Activated CD8-positive, alpha-beta T cell treated with anti-CD3 and anti-CD28 coated beads, Interleukin-2, amount 10 ng/mL, durations not matched to agents 7 days and 5 days (primary cell): ENCODE measurements at regions not wholly inside any gene's neighbourhood (a gene's known extent, or its start where the extent isn't known, plus 50 kb on each side); places are given as distances from the start of the nearest gene placed in this dataset.
"Not testable (repeated sequence)": the region's sequence is repeated elsewhere in the genome, so short reads cannot be mapped to it uniquely, and the experiment has no call there.

Source experiments
- ATAC-seq: fragments of 150-1000 bp; cut with Tn5 transposase; one replicate; pipeline ENCODE4 v1.10.0; 2021; ENCODE audit warnings: moderate library complexity
- CTCF ChIA-PET: fragments of 350-600 bp; sonication (Branson Sonifier 250); formaldehyde crosslinking; loops from one replicate; lab custom pipeline; 2021; ENCODE audit warnings: antibody characterized with exemption; lab: Charles Lee
- POLR2A ChIA-PET: fragments of 350-600 bp; sonication (Branson Sonifier 250); formaldehyde crosslinking; loops from one replicate; lab custom pipeline; 2021; ENCODE audit warnings: antibody characterized with exemption; lab: Charles Lee
- DNase-seq: peaks from one replicate; pipeline ENCODE4 v3.0.0-alpha.2; 2020
- H3K27ac Mint-ChIP-seq: one replicate; pipeline ENCODE4 v1.8.0; 2021; ENCODE audit warnings: mild to moderate bottlenecking, mixed read lengths
- H3K27me3 Mint-ChIP-seq: one replicate; pipeline ENCODE4 v1.8.0; 2021; ENCODE audit warnings: low read depth, mixed read lengths
- H3K36me3 Mint-ChIP-seq: one replicate; pipeline ENCODE4 v1.8.0; 2021; ENCODE audit warnings: low read depth, mixed read lengths
- H3K4me1 Mint-ChIP-seq: one replicate; pipeline ENCODE4 v1.8.0; 2021; ENCODE audit warnings: low read depth, mixed read lengths
- H3K4me3 Mint-ChIP-seq: one replicate; pipeline ENCODE4 v1.8.0; 2021; ENCODE audit warnings: mild to moderate bottlenecking, mixed read lengths
- H3K9me3 Mint-ChIP-seq: one replicate; pipeline ENCODE4 v1.8.0; 2022; ENCODE audit warnings: mixed read lengths; ENCODE audit not compliant: insufficient read depth

DNA sequence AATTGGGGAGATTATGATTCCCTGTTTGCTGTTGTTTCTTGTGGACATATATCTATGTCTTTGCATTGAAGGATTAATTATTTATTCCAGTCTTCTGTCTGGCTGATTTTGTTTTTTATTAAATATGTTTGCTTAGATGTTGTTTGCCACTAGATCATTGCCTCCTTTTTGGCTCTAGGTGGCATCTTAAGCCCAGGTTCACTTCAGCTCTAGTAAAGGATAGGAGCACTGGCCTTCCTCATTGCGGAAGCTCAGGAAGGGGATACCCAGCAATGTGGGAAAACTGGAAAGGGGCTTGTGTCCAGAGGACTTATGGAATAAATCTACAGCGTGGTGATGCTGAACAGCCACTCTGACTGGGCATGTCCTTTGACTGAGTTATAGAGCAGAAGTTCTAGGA, 821.6 kb downstream of the PDCD6IP start:
- H3K27me3 Mint-ChIP-seq = no peaks in the 10 kb centered on the region
- H3K36me3 Mint-ChIP-seq = no peaks in the 10 kb centered on the region
- ChIA-PET POLR2A (no interaction called here), CTCF (no interaction called here)
- H3K4me3 Mint-ChIP-seq = no peak overlapping the region
- H3K27ac Mint-ChIP-seq = no peak overlapping the region
- DNase-seq = no peak
- no peaks in the 10 kb centered on the region for H3K4me1 Mint-ChIP-seq
- peaks cover 13% of the 10 kb centered on the region for H3K9me3 Mint-ChIP-seq
- no peak for ATAC-seq

DNA sequence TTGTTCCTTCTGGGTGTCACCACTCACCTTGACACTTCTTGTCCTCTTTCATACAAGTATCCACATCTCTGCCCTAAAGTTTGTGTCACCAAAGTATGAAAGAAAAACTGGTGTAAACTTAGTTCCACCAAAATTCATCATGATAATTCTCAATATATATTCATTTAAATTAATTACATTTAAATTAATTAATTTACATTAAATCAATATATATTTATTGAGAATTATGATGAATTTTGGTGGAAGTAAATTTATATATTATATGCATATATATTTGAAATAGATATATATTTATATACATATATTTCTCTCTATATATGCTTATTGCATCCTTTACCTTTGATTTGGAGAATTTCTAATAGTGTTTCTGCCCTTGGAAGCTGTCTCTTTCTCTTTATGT, 828.3 kb downstream of the PDCD6IP start:
- Mint-ChIP-seq H3K4me3 (no peak overlapping the region), H3K36me3 (no peaks in the 10 kb centered on the region), H3K9me3 (peaks cover under 1% of the 10 kb centered on the region), H3K4me1 (no peaks in the 10 kb centered on the region), H3K27me3 (no peaks in the 10 kb centered on the region), H3K27ac (no peak overlapping the region)
- DNase-seq = no peak
- no peak for ATAC-seq
- CTCF ChIA-PET = no interaction called here
- POLR2A ChIA-PET = no interaction called here

- no peak for ATAC-seq
- CTCF ChIA-PET = no interaction called here
- Mint-ChIP-seq H3K27ac (no peak overlapping the region), H3K36me3 (no peaks in the 10 kb centered on the region), H3K4me1 (no peaks in the 10 kb centered on the region), H3K27me3 (no peaks in the 10 kb centered on the region), H3K4me3 (no peak overlapping the region), H3K9me3 (no peaks in the 10 kb centered on the region)
- POLR2A ChIA-PET = no interaction called here
- no peak for DNase-seq
Measured at GRCh38 chr3:34634939-34635338, 836.5 kb downstream of the PDCD6IP start.

GRCh38 chr3:34635352-34635850, 837.0 kb downstream of the PDCD6IP start:
- H3K36me3 Mint-ChIP-seq = no peaks in the 10 kb centered on the region
- H3K4me1 Mint-ChIP-seq = no peaks in the 10 kb centered on the region
- no peaks in the 10 kb centered on the region for H3K9me3 Mint-ChIP-seq
- CTCF ChIA-PET = no interaction called here
- no peak for DNase-seq
- H3K4me3 Mint-ChIP-seq = no peak overlapping the region
- no peak overlapping the region for H3K27ac Mint-ChIP-seq
- no peaks in the 10 kb centered on the region for H3K27me3 Mint-ChIP-seq
- POLR2A ChIA-PET = no interaction called here
- no peak for ATAC-seq

GRCh38 chr3:34646911-34647460, 848.6 kb downstream of the PDCD6IP start:
- H3K27ac Mint-ChIP-seq = no peak overlapping the region

DNA sequence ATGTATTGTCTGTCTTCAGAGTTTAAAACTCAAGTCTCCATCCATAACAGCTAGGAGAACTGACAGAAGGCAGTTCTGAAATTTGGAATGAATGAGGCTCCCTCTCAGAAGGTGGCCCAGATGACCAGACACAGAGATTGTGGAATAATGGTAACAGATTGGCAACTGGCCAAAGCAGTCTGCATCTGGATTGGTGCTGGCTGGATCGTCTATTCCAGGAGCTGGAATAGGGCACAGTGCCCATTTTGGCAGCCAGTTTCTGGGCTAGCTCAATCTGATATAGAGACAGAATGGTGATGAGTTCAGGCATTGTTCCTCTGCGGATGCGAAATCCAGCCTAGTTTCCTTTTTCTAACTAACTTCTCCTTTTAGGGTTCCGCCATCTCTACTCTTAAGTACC, 851.7 kb downstream of the PDCD6IP start:
- H3K4me3 Mint-ChIP-seq = no peak overlapping the region

More at GRCh38 chr3:34646911-34647460, 848.6 kb downstream of the PDCD6IP start:
- Mint-ChIP-seq H3K4me3 (no peak overlapping the region), H3K9me3 (peaks cover 9% of the 10 kb centered on the region), H3K27me3 (no peaks in the 10 kb centered on the region), H3K4me1 (no peaks in the 10 kb centered on the region), H3K36me3 (no peaks in the 10 kb centered on the region)
- CTCF ChIA-PET = no interaction called here
- ATAC-seq = no peak
- DNase-seq = no peak
- POLR2A ChIA-PET = no interaction called here

DNA sequence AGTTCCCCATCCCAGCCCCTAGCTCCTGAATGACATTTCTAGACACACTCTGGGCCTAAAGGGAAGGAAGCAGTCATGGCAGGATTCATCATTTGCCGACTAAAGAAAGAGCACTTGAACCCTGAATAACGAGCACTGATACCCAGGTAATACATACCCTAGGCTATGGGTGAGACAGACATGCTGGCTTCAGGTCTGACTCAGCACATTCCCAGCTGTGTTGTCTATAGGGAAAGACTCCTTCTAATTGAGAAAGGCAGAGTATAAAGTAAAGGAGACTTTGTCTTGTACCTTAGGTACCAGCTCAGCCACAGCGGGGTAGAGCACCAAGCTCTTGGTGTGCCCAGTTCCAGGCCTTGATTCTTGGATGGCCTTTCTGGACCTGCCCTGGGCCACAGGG, 870.5 kb downstream of the PDCD6IP start:
- no peaks in the 10 kb centered on the region for H3K27me3 Mint-ChIP-seq
- H3K36me3 Mint-ChIP-seq = no peaks in the 10 kb centered on the region
- no peak overlapping the region for H3K27ac Mint-ChIP-seq
- ChIA-PET CTCF (no interaction called here), POLR2A (no interaction called here)
- no peak overlapping the region for H3K4me3 Mint-ChIP-seq
- no peaks in the 10 kb centered on the region for H3K9me3 Mint-ChIP-seq
- DNase-seq (no peak), ATAC-seq (no peak)
- H3K4me1 Mint-ChIP-seq = no peaks in the 10 kb centered on the region

More for the DNA sequence above, 851.7 kb downstream of the PDCD6IP start:
- no peaks in the 10 kb centered on the region for H3K9me3 Mint-ChIP-seq
- POLR2A ChIA-PET = no interaction called here
- ATAC-seq = no peak
- CTCF ChIA-PET = no interaction called here
- no peaks in the 10 kb centered on the region for H3K4me1 Mint-ChIP-seq
- no peaks in the 10 kb centered on the region for H3K27me3 Mint-ChIP-seq
- DNase-seq = no peak
- no peak overlapping the region for H3K27ac Mint-ChIP-seq
- no peaks in the 10 kb centered on the region for H3K36me3 Mint-ChIP-seq

- H3K36me3 Mint-ChIP-seq = no peaks in the 10 kb centered on the region
- H3K27me3 Mint-ChIP-seq = no peaks in the 10 kb centered on the region
- no peak overlapping the region for H3K4me3 Mint-ChIP-seq
- H3K9me3 Mint-ChIP-seq = no peaks in the 10 kb centered on the region
- POLR2A ChIA-PET = no interaction called here
- DNase-seq = no peak
- no peak for ATAC-seq
- CTCF ChIA-PET = no interaction called here
- H3K4me1 Mint-ChIP-seq = no peaks in the 10 kb centered on the region
- no peak overlapping the region for H3K27ac Mint-ChIP-seq
Measured at GRCh38 chr3:34669490-34669889, 871.1 kb downstream of the PDCD6IP start.

DNA sequence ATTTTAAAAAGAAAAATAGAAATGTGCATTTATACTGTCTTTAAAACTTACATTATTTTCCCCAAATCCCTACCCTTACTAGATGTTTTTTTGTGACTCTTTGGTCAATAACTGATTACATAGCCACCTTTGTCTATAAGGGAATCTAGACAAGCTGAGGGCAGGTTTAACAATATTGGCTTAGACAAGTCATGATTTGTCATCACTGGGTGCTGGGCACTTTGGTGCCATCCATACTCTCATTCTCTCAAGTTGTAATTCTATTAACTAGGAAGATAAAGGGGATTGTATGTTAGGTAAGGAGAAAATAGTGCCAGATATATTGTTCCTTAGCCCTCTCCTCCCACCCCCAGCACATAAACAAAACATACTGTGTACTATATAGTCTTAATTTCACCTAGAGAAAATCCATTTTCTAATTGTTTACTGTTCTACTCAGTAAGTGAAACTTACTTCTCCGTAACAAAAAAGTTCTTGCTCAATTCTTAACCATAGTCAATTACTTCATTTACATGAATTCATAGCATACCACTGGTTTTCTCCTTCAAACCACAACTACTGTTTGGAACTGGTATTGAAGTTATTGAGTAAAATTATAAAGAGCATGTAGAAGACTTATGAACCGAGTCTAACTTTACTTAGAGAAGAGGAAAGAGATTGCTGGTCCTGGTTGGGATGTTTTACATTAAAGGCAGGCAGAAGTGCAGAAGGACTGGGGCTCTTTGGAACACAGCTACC, 877.1 kb downstream of the PDCD6IP start:
- Mint-ChIP-seq H3K9me3 (no peaks in the 10 kb centered on the region), H3K36me3 (no peaks in the 10 kb centered on the region), H3K4me1 (no peaks in the 10 kb centered on the region), H3K27ac (no peak overlapping the region), H3K27me3 (no peaks in the 10 kb centered on the region), H3K4me3 (no peak overlapping the region)
- DNase-seq (no peak), ATAC-seq (no peak)
- ChIA-PET POLR2A (no interaction called here), CTCF (no interaction called here)

DNA sequence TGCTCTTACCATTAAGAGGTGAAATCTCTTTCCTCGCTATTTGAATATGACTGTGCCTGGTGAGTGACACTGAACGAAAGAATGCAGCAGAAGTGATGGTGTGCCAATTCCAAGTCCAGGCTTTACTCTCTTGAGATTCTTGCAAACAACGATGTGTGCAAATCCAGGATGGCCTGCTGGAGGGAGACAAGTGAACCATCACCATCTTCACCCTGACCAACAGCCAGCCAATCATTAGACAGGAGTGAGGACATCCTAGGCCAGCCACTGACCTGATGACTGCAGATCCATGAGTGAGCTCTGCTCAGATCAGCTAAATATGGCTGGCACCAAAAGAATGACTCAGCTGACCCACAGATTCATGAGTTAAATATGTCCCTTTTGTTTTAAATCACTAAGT, 878.0 kb downstream of the PDCD6IP start:
- CTCF ChIA-PET = no interaction called here
- H3K4me3 Mint-ChIP-seq = no peak overlapping the region
- no peaks in the 10 kb centered on the region for H3K36me3 Mint-ChIP-seq
- DNase-seq (no peak), ATAC-seq (no peak)
- no peaks in the 10 kb centered on the region for H3K4me1 Mint-ChIP-seq
- no peaks in the 10 kb centered on the region for H3K27me3 Mint-ChIP-seq
- H3K9me3 Mint-ChIP-seq = no peaks in the 10 kb centered on the region
- POLR2A ChIA-PET = no interaction called here
- H3K27ac Mint-ChIP-seq = no peak overlapping the region

DNA sequence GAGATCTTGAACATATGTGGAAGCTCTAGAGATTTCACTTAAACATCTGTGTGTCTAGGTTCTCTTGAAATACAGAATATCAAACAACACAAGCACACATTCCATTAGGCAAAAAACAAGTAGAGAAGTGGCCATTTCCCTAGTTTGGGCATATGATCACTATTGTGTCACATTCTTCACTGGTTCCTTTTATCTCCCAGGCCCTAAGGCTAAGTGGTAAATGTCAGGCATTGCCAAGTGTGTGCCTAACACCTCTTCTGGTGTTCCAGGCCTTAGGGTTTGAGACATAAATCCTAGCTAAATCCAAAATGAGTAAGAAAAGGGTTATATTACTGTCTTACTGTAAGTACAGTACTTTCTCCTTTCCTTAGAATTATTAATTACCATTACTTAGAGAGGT, 880.1 kb downstream of the PDCD6IP start:
- H3K4me3 Mint-ChIP-seq = no peak overlapping the region
- ATAC-seq = no peak
- H3K9me3 Mint-ChIP-seq = no peaks in the 10 kb centered on the region
- no peak for DNase-seq
- no peaks in the 10 kb centered on the region for H3K27me3 Mint-ChIP-seq
- H3K27ac Mint-ChIP-seq = no peak overlapping the region
- ChIA-PET POLR2A (no interaction called here), CTCF (no interaction called here)
- no peaks in the 10 kb centered on the region for H3K36me3 Mint-ChIP-seq
- no peaks in the 10 kb centered on the region for H3K4me1 Mint-ChIP-seq

DNA sequence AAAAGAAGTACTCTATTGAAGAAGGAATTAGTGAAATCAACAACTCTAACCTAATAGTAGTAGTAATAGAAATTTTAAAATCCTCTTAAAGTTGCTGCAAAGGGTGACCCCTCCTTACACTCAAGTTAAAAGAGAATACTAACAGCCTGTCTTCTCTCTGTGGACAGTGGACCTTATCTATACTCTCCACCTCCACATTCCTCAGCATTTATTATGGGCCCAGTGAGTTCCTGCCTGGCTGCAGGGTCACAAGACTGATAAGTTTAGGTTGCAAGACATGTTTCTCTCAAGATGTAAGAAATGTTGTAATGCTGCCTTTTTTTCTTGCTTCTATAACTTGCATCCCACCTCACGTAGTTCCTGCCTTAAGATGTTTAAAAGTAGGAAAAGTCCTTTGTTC, 880.6 kb downstream of the PDCD6IP start:
- H3K4me1 Mint-ChIP-seq, CTCF ChIA-PET, H3K36me3 Mint-ChIP-seq, H3K9me3 Mint-ChIP-seq, H3K4me3 Mint-ChIP-seq, ATAC-seq, DNase-seq, POLR2A ChIA-PET, H3K27me3 Mint-ChIP-seq, H3K27ac Mint-ChIP-seq: not testable (repeated sequence)
